GM20000 (cell line): ENCODE measurements at regions not wholly inside any gene's neighbourhood (a gene's known extent, or its start where the extent isn't known, plus 50 kb on each side); places are given as distances from the start of the nearest gene placed in this dataset.
A peak's percentile ranks its signal among the peaks of the same experiment; 100 is the strongest.

Source experiments
- DNase-seq: peaks from one replicate; pipeline ENCODE4 v3.0.0; 2012; ENCODE audit warnings: low spot score
- CTCF ChIP-seq: IDR thresholded peaks from 2 replicates; pipeline ENCODE4 v1.5.1; 2012; ENCODE audit warnings: mild to moderate bottlenecking, control low read depth; ENCODE audit errors: extremely low read depth, missing control alignments

- DNase-seq: no peak
- no peak for TF ChIP-seq CTCF
Measured at GRCh38 chr22:35138521-35138920, 72.6 kb downstream of the ISX start.

- peak; percentile 61 for DNase-seq
- TF ChIP-seq CTCF: peak; percentile 52
Measured at GRCh38 chr22:35140879-35141745, 75.2 kb downstream of the ISX start.

GRCh38 chr22:35148381-35148780, 82.4 kb downstream of the ISX start:
- TF ChIP-seq CTCF: no peak
- no peak for DNase-seq

GRCh38 chr22:35148866-35149548, 83.0 kb downstream of the ISX start:
- no peak for DNase-seq
- TF ChIP-seq CTCF: no peak

GRCh38 chr22:35150183-35151107, 84.5 kb downstream of the ISX start:
- TF ChIP-seq CTCF: peak; percentile 66

GRCh38 chr22:35152316-35152715, 86.4 kb downstream of the ISX start:
- DNase-seq: no peak
- TF ChIP-seq CTCF: no peak

More at GRCh38 chr22:35150183-35151107, 84.5 kb downstream of the ISX start:
- DNase-seq: peak; percentile 55

- peak; percentile 62 for DNase-seq
- peak; percentile 74 for TF ChIP-seq CTCF
Measured at GRCh38 chr22:35154937-35155387, 89.0 kb downstream of the ISX start.
